K562 (cell line): ENCODE measurements at regions not wholly inside any gene's neighbourhood (a gene's known extent, or its start where the extent isn't known, plus 50 kb on each side); places are given as distances from the start of the nearest gene placed in this dataset.

Experiments
- ATAC-seq: fragments of 200-7000 bp; cut with Tn5 transposase; 3 replicates; pipeline ENCODE4 v1.9.1; 2020; ENCODE audit warnings: moderate library complexity
- BruUV-seq: library from RNA; stranded (reverse); fragments of 400-500 nt; replicated peaks from 2 replicates; lab custom pipeline; 2021; lab: Mats Ljungman, UMichigan
- CTCF ChIA-PET: fragments of 300-600 bp; formaldehyde crosslinking; extraction: SDS; loops from one replicate; lab custom pipeline; 2021; ENCODE audit warnings: low intra/inter-chr PET ratio; lab: Yijun Ruan, JAX
- POLR2A ChIA-PET: fragments of 300-600, 350-650 bp; sonication (Branson Sonifier 250); formaldehyde crosslinking; extraction: SDS; loops from one replicate; lab custom pipeline; 2021; ENCODE audit warnings: antibody characterized with exemption, inconsistent platforms; lab: Yijun Ruan, JAX
- DNase-seq, 4 experiments: peaks; one replicate each; pipeline versions ENCODE4 v3.0.0 to v3.0.0-alpha.2; 2011 to 2018; ENCODE audit warnings: low spot score in 3 of 4, mixed read lengths in 3 of 4; ENCODE audit errors: extremely low read depth in 1 of 4
- FAIRE-seq: peaks from 2 replicates; lab custom pipeline; 2011; peaks lifted over from hg19 to GRCh38; lab: Jason Lieb, UNC
- H2AFZ ChIP-seq: 2 replicates; pipeline ENCODE4 v1.6.0; 2011; ENCODE audit warnings: low read depth, low read length, control low read depth, inconsistent platforms
- H3K27ac ChIP-seq: fragments of 200-600 bp; 3 replicates; pipeline ENCODE4 v1.8.0; 2011; ENCODE audit warnings: low read depth, mild to moderate bottlenecking, control low read depth, inconsistent platforms, low read length, moderate library complexity, mixed read lengths; ENCODE audit errors: extremely low read depth
- H3K27me3 ChIP-seq, 2 experiments: fragments of 300-600 bp in 1 of 2; 2 replicates in 1 of 2; 3 replicates in 1 of 2; pipeline versions ENCODE4 v1.6.0 to v1.8.0; 2011; ENCODE audit warnings: inconsistent platforms in 2 of 2, low read length in 2 of 2, mild to moderate bottlenecking in 1 of 2, mixed read lengths in 1 of 2, moderate library complexity in 1 of 2; ENCODE audit not compliant: control insufficient read depth in 2 of 2, insufficient read depth in 2 of 2
- H3K36me3 ChIP-seq: fragments of 300-600 bp; 3 replicates; pipeline ENCODE4 v1.8.0; 2011; ENCODE audit warnings: mild to moderate bottlenecking, low read length, inconsistent platforms; ENCODE audit not compliant: control insufficient read depth, insufficient read depth
- H3K4me1 ChIP-seq, 2 experiments: fragments of 200-600 bp in 1 of 2; replicated peaks in 1 of 2; 2 replicates in 1 of 2; 3 replicates in 1 of 2; pipeline versions ENCODE4 v1.5.1 to v1.8.0; 2011; ENCODE audit warnings: inconsistent platforms in 2 of 2, low read length in 2 of 2, mild to moderate bottlenecking in 1 of 2, mixed read lengths in 1 of 2, moderate library complexity in 1 of 2; ENCODE audit not compliant: control insufficient read depth in 2 of 2, insufficient read depth in 2 of 2
- H3K4me2 ChIP-seq: 2 replicates; pipeline ENCODE4 v1.6.1; 2011; ENCODE audit warnings: low read length, control low read depth, inconsistent platforms, mixed read lengths; ENCODE audit not compliant: insufficient read depth
- H3K4me3 ChIP-seq: fragments of 200-600 bp; sonication (generic), shearing (Covaris generic); 2 replicates; pipeline ENCODE4 v1.5.1; 2016; ENCODE audit warnings: control low read depth, inconsistent platforms
- H3K79me2 ChIP-seq: fragments of 200-600 bp; 3 replicates; pipeline ENCODE4 v1.8.0; 2011; ENCODE audit warnings: low read length, inconsistent platforms; ENCODE audit not compliant: control insufficient read depth, insufficient read depth
- H3K9ac ChIP-seq, 2 experiments: 2 replicates each; pipeline versions ENCODE4 v1.6.0 to v1.6.1; 2011; ENCODE audit warnings: low read depth in 2 of 2, low read length in 2 of 2, control low read depth in 1 of 2, inconsistent platforms in 1 of 2, mild to moderate bottlenecking in 1 of 2, mixed read lengths in 1 of 2; ENCODE audit not compliant: insufficient read depth in 1 of 2
- H3K9me1 ChIP-seq: one replicate; pipeline ENCODE4 v1.6.0; 2011; ENCODE audit warnings: inconsistent platforms, mild to moderate bottlenecking, low read length, moderate library complexity; ENCODE audit not compliant: control insufficient read depth, insufficient read depth
- H3K9me3 ChIP-seq: replicated peaks from 2 replicates; pipeline ENCODE4 v1.5.1; 2011; ENCODE audit warnings: low read depth, low read length, inconsistent platforms; ENCODE audit not compliant: control insufficient read depth, insufficient read depth
- H4K20me1 ChIP-seq: replicated peaks from 2 replicates; pipeline ENCODE4 v1.6.1; 2011; ENCODE audit warnings: low read length, inconsistent platforms, mixed read lengths; ENCODE audit not compliant: control insufficient read depth, insufficient read depth
- CREB1 ChIP-seq, 2 experiments: sonication (generic) in 1 of 2; formaldehyde crosslinking in 1 of 2; IDR thresholded peaks; 2 replicates each; pipeline versions ENCODE4 v1.6.1 to v1.8.0; 2012 to 2022; ENCODE audit warnings: inconsistent platforms in 1 of 2, mild to moderate bottlenecking in 1 of 2, missing genetic modification reagents in 1 of 2, moderate library complexity in 1 of 2
- ETS1 ChIP-seq: conservative IDR thresholded peaks from 2 replicates; pipeline ENCODE4 v1.6.1; 2011; ENCODE audit warnings: low read depth, mild to moderate bottlenecking, low read length; ENCODE audit not compliant: control insufficient read depth
- FOXM1 ChIP-seq, 2 experiments: fragments of 450-650 bp in 1 of 2; sonication (generic) in 1 of 2; formaldehyde crosslinking in 1 of 2; IDR thresholded peaks; 2 replicates each; pipeline versions ENCODE4 v1.6.1 to v1.9.0; 2017 to 2022; ENCODE audit warnings: low read depth in 2 of 2, mild to moderate bottlenecking in 2 of 2, missing genetic modification reagents in 1 of 2, moderate library complexity in 1 of 2
- HEY1 ChIP-seq: fragments of 250-450 bp; sonication (Bioruptor Pico); IDR thresholded peaks from 2 replicates; pipeline ENCODE4 v1.5.0; 2020; ENCODE audit warnings: mild to moderate bottlenecking, moderate library complexity, borderline replicate concordance
- KDM5B ChIP-seq: fragments of 200-600 bp; sonication (generic); IDR thresholded peaks from 2 replicates; pipeline ENCODE4 v1.6.1; 2012; ENCODE audit warnings: low read depth, mild to moderate bottlenecking, moderate library complexity, low read length, control low read depth, inconsistent platforms; ENCODE audit not compliant: insufficient replicate concordance
- NFE2 ChIP-seq: IDR thresholded peaks from 2 replicates; pipeline ENCODE4 v1.6.1; 2014; ENCODE audit warnings: antibody characterized with exemption, low read depth
- NR2C2 ChIP-seq, 2 experiments: fragments of 200-800 bp in 1 of 2; sonication (Bioruptor generic) in 1 of 2; sonication (generic) in 1 of 2; formaldehyde crosslinking in 1 of 2; IDR thresholded peaks; 2 replicates each; pipeline versions ENCODE4 v1.6.1 to v1.8.0; 2016 to 2022; ENCODE audit warnings: mild to moderate bottlenecking in 1 of 2, missing compliant biosample characterization in 1 of 2, missing genetic modification characterization in 1 of 2, missing genetic modification reagents in 1 of 2
- OTX1 ChIP-seq: fragments of 450-650 bp; formaldehyde crosslinking; IDR thresholded peaks from 2 replicates; pipeline ENCODE4 v1.4.0; 2022; ENCODE audit warnings: mild to moderate bottlenecking
- RAD51 ChIP-seq: fragments of 450-650 bp; IDR thresholded peaks from 2 replicates; pipeline ENCODE4 v1.7.1; 2016; ENCODE audit warnings: low read depth, mild to moderate bottlenecking, borderline replicate concordance
- RBM17 ChIP-seq: fragments of 200-400 bp; formaldehyde crosslinking; IDR thresholded peaks from 2 replicates; pipeline ENCODE4 v1.6.1; 2017; ENCODE audit warnings: low read depth, mild to moderate bottlenecking, low read length, borderline replicate concordance
- SMAD3 ChIP-seq: fragments of 450-650 bp; formaldehyde crosslinking; conservative IDR thresholded peaks from 2 replicates; pipeline ENCODE4 v1.4.0; 2020; ENCODE audit warnings: mild to moderate bottlenecking
- TARDBP ChIP-seq: fragments of 450-650 bp; IDR thresholded peaks from 2 replicates; pipeline ENCODE4 v1.6.1; 2016
- ZEB2 ChIP-seq: fragments of 450-650 bp; IDR thresholded peaks from 2 replicates; pipeline ENCODE4 v1.6.1; 2016
- WGBS: fragments of 100-300 bp; shearing (Covaris generic); methylation state at CpG from one replicate; pipeline ENCODE4 v1.1.6; 2016; ENCODE audit warnings: low coverage, mixed read lengths; ENCODE audit not compliant: insufficient coverage; ENCODE audit errors: missing lambda C conversion rate; 5-methylcytosine and 5-hydroxymethylcytosine counted together
- in situ Hi-C: fragments of 300-500 bp; cut with MboI; formaldehyde crosslinking; loops from 4 replicates; pipeline ENCODE4 v1.15.0; 2018; ENCODE audit warnings: inconsistent platforms, mixed read lengths
- intact Hi-C: fragments of 100-400 bp; cut with micrococcal nuclease; formaldehyde crosslinking; loops from 2 replicates; pipeline ENCODE4 v1.14.2; 2022
- TF ChIP-seq, protein P1 (sequence below): sonication (generic); formaldehyde crosslinking; IDR thresholded peaks from 2 replicates; pipeline ENCODE4 v1.9.0; 2022; ENCODE audit warnings: mild to moderate bottlenecking, missing genetic modification reagents
- TF ChIP-seq, protein P2 (sequence below): fragments of 250-450 bp; sonication (Bioruptor Pico); IDR thresholded peaks from 2 replicates; pipeline ENCODE4 v1.8.0; 2021; ENCODE audit warnings: moderate library complexity, mild to moderate bottlenecking, inconsistent platforms
- TF ChIP-seq, protein P3 (sequence below): fragments of 450-650 bp; formaldehyde crosslinking; IDR thresholded peaks from 2 replicates; pipeline ENCODE4 v1.4.0; 2022; ENCODE audit warnings: missing genetic modification characterization

GRCh38 chr2:238613610-238614009, 186.9 kb downstream of the ASB1 start:
- no peaks in the 10 kb centered on the region for H4K20me1 ChIP-seq
- no peak overlapping the region for H3K4me2 ChIP-seq
- FAIRE-seq (no peak), DNase-seq (no peak), ATAC-seq (no peak)
- 0% methylated on average over 4 of the region's 5 CpGs for WGBS
- H2AFZ ChIP-seq, result no peak overlapping the region
- ChIA-PET CTCF (no interaction called here), POLR2A (interaction anchor here (1.0 kb wide), 1 partner anchor 14 kb away, joined by 3 read pairs; no protein-coding TSS in a partner anchor)
- TF ChIP-seq NFE2 (no peak), RAD51 (no peak), RBM17 (no peak), OTX1 (no peak), SMAD3 (CRISPR knock-in tag) (no peak), TARDBP (no peak), ETS1 (no peak), ZEB2 (no peak), CREB1 (IDR thresholded peaks at IDR 0.05) (no peak), CREB1 (CRISPR knock-in tag; IDR thresholded peaks at IDR 0.05) (no peak), FOXM1 (IDR thresholded peaks at IDR 0.05; ENCODE audit: low read depth) (no peak), FOXM1 (CRISPR knock-in tag; IDR thresholded peaks at IDR 0.05; ENCODE audit: low read depth) (no peak), KDM5B (no peak), NR2C2 (CRISPR knock-in tag; IDR thresholded peaks at IDR 0.05) (no peak), NR2C2 (tag; IDR thresholded peaks at IDR 0.05) (no peak), HEY1 (no peak)
- TF ChIP-seq, protein P1, sequence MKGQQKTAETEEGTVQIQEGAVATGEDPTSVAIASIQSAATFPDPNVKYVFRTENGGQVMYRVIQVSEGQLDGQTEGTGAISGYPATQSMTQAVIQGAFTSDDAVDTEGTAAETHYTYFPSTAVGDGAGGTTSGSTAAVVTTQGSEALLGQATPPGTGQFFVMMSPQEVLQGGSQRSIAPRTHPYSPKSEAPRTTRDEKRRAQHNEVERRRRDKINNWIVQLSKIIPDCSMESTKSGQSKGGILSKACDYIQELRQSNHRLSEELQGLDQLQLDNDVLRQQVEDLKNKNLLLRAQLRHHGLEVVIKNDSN (CRISPR knock-in tag), result no peak
- TF ChIP-seq, protein P2, sequence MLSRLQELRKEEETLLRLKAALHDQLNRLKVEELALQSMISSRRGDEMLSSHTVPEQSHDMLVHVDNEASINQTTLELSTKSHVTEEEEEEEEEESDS (CRISPR knock-in tag), result no peak
- TF ChIP-seq, protein P3, sequence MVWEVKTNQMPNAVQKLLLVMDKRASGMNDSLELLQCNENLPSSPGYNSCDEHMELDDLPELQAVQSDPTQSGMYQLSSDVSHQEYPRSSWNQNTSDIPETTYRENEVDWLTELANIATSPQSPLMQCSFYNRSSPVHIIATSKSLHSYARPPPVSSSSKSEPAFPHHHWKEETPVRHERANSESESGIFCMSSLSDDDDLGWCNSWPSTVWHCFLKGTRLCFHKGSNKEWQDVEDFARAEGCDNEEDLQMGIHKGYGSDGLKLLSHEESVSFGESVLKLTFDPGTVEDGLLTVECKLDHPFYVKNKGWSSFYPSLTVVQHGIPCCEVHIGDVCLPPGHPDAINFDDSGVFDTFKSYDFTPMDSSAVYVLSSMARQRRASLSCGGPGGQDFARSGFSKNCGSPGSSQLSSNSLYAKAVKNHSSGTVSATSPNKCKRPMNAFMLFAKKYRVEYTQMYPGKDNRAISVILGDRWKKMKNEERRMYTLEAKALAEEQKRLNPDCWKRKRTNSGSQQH (CRISPR knock-in tag), result no peak
- H3K79me2 ChIP-seq, result no peaks in the 10 kb centered on the region
- no peaks in the 10 kb centered on the region for H3K36me3 ChIP-seq
- H3K27ac ChIP-seq, result no peak overlapping the region
- no peaks in the 10 kb centered on the region for H3K9me3 ChIP-seq
- no peaks in the 10 kb centered on the region for H3K27me3 ChIP-seq
- in situ Hi-C loops (no loop called here), intact Hi-C loops (no loop called here)
- no peaks in the 10 kb centered on the region for H3K4me1 ChIP-seq
- H3K4me3 ChIP-seq, result no peak overlapping the region
- no peak overlapping the region for H3K9ac ChIP-seq
- no TSS peak for BruUV-seq
- no peaks in the 10 kb centered on the region for H3K9me1 ChIP-seq
